ENCODE measurements at regions not wholly inside any gene's neighbourhood (a gene's known extent, or its start where the extent isn't known, plus 50 kb on each side); places are given as distances from the start of the nearest gene placed in this dataset.

GRCh38 chr2:200041639-200042038 is 86.3 kb downstream of the MAIP1 start:
- intact Hi-C loops (cut with micrococcal nuclease) = no loop called here
- H3K9me3 ChIP-seq (replicated peaks; ENCODE audit: control insufficient read depth, insufficient read depth, low read length) = no peaks in the 10 kb centered on the region
- FAIRE-seq (no peak), DNase-seq (ENCODE audit: low read depth, low spot score) (no peak)
- dilution Hi-C loops (cut with MboI; ENCODE audit: extremely low pct_ligation_motif_present, low sequenced_read_pairs) = no loop called here
- ChIA-PET POLR2A (no interaction called here), CTCF (no interaction called here)
- H3K27me3 ChIP-seq (ENCODE audit: control insufficient read depth in 2 of 2, insufficient read depth in 2 of 2, low read length in 2 of 2) = peaks cover 0 to 2% of the 10 kb centered on the region in 2 experiments
- H3K36me3 ChIP-seq (ENCODE audit: control insufficient read depth in 2 of 2, extremely low read depth in 1 of 2, insufficient read depth in 2 of 2, low read length in 2 of 2) = no peaks in the 10 kb centered on the region
- no peak overlapping the region for H3K27ac ChIP-seq (ENCODE audit: insufficient read depth, low read depth, low read length)
- H3K4me2 ChIP-seq (ENCODE audit: insufficient read depth, low read length) = no peak overlapping the region
- H3K4me1 ChIP-seq (ENCODE audit: control insufficient read depth, extremely low read depth, insufficient read depth, low read length) = no peaks in the 10 kb centered on the region
- H3K79me2 ChIP-seq (ENCODE audit: control insufficient read depth, insufficient read depth, low read length) = no peaks in the 10 kb centered on the region
- no peaks in the 10 kb centered on the region for H4K20me1 ChIP-seq (replicated peaks; ENCODE audit: control insufficient read depth, extremely low read depth, insufficient read depth, low read length)
- no peak overlapping the region for H2AFZ ChIP-seq (ENCODE audit: low read depth, low read length)
- no peak overlapping the region for H3K4me3 ChIP-seq (replicated peaks in 1 of 3; ENCODE audit: insufficient read depth in 1 of 3, low read depth in 1 of 3, low read length in 3 of 3)
- TF ChIP-seq JUN (IDR thresholded peaks at IDR 0.05; ENCODE audit: borderline replicate concordance, insufficient read depth, insufficient read length, low read depth) (no peak), MYC (IDR thresholded peaks at IDR 0.05; ENCODE audit: low read depth, low read length) (no peak), MAX (IDR thresholded peaks at IDR 0.05; ENCODE audit: insufficient read depth, insufficient read length) (no peak), EZH2 (IDR thresholded peaks at IDR 0.05; ENCODE audit: borderline replicate concordance, low read depth, low read length, severe bottlenecking) (no peak), POLR2AphosphoS5 (IDR thresholded peaks at IDR 0.05; ENCODE audit: insufficient read depth, low read depth, low read length) (no peak), POLR2A (IDR thresholded peaks at IDR 0.05; ENCODE audit: low read depth, low read length) (no peak), FOS (IDR thresholded peaks at IDR 0.05; ENCODE audit: borderline replicate concordance, insufficient read depth, low read length) (no peak), GATA2 (IDR thresholded peaks at IDR 0.05; ENCODE audit: insufficient read depth, insufficient read length, low read depth, low read length) (no peak), CTCF (IDR thresholded peaks at IDR 0.05; ENCODE audit: extremely low read depth in 1 of 2, insufficient read depth in 1 of 2, low read depth in 1 of 2, low read length in 2 of 2) (no peak)
- no TSS peak for BruUV-seq (replicated peaks)
- no peaks in the 10 kb centered on the region for H3K9me1 ChIP-seq (replicated peaks; ENCODE audit: control insufficient read depth, extremely low read depth, insufficient read depth, low read length)
- no peak overlapping the region for H3K9ac ChIP-seq (replicated peaks; ENCODE audit: extremely low read depth, insufficient read depth, low read length)

Measured in endothelial cell of umbilical vein (primary cell).